ENCODE measurements at regions not wholly inside any gene's neighbourhood (a gene's known extent, or its start where the extent isn't known, plus 50 kb on each side); places are given as distances from the start of the nearest gene placed in this dataset.
"Not testable (repeated sequence)": the region's sequence is repeated elsewhere in the genome, so short reads cannot be mapped to it uniquely, and the experiment has no call there.

DNA sequence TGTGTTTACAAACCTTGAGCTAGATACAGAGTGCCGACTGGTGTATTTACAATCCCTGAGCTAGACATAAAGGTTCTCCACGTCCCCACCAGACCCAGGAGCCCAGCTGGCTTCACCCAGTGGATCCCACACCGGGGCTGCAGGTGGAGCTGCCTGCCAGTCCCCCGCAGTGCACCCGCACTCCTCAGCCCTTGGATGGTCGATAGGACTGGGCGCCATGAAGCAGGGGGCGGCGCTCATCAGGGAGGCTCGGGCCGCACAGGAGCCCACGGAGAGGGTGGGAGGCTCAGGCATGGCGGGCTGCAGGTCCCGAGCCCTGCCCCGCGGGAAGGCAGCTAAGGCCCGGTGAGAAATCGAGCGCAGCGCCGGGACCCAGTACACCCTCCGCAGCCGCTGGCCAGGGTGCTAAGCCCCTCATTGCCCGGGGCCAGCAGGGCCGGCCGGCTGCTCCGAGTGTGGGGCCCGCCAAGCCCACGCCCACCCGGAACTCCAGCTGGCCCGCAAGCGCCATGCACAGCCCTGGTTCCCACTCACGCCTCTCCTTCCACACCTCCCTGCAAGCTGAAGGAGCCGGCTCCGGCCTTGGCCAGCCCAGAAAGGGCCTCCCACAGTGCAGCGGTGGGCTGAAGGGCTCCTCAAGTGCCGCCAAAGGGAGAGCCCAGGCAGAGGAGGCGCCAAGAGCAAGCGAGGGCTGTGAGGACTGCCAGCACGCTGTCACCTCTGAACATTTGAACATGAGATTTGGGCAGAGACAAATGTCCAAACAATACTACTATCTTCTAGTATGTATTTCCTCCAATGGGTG lies 1820.7 kb downstream of the NCAM2 start:
- TF ChIP-seq, protein P1, sequence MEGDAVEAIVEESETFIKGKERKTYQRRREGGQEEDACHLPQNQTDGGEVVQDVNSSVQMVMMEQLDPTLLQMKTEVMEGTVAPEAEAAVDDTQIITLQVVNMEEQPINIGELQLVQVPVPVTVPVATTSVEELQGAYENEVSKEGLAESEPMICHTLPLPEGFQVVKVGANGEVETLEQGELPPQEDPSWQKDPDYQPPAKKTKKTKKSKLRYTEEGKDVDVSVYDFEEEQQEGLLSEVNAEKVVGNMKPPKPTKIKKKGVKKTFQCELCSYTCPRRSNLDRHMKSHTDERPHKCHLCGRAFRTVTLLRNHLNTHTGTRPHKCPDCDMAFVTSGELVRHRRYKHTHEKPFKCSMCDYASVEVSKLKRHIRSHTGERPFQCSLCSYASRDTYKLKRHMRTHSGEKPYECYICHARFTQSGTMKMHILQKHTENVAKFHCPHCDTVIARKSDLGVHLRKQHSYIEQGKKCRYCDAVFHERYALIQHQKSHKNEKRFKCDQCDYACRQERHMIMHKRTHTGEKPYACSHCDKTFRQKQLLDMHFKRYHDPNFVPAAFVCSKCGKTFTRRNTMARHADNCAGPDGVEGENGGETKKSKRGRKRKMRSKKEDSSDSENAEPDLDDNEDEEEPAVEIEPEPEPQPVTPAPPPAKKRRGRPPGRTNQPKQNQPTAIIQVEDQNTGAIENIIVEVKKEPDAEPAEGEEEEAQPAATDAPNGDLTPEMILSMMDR (conservative IDR thresholded peaks at IDR 0.05) = not testable (repeated sequence)
- TF ChIP-seq EZH2 (IDR thresholded peaks at IDR 0.05; ENCODE audit: low read depth) = not testable (repeated sequence)
